SK-N-MC (cell line): ENCODE measurements at regions not wholly inside any gene's neighbourhood (a gene's known extent, or its start where the extent isn't known, plus 50 kb on each side); places are given as distances from the start of the nearest gene placed in this dataset.

Experiments
- EZH2 ChIP-seq: fragments of 200-600 bp; sonication (generic); IDR thresholded peaks from one replicate; pipeline ENCODE4 v1.6.1; 2017; ENCODE audit warnings: antibody characterized with exemption
- FOXP2 ChIP-seq: optimal IDR thresholded peaks from 2 replicates; pipeline ENCODE3; 2011; ENCODE audit warnings: mild to moderate bottlenecking, moderate library complexity; ENCODE audit not compliant: insufficient read depth; ENCODE audit errors: extremely low read length, control extremely low read depth
- POLR2AphosphoS5 ChIP-seq: IDR thresholded peaks from 2 replicates; pipeline ENCODE4 v1.6.1; 2012; ENCODE audit warnings: mild to moderate bottlenecking, low read depth, low read length, borderline replicate concordance

GRCh38 chr6:133764754-133765208, 124.1 kb upstream of the TCF21 start:
- no peak for TF ChIP-seq EZH2
- no peak for TF ChIP-seq POLR2AphosphoS5
- no peak for TF ChIP-seq FOXP2
